ENCODE measurements at regions not wholly inside any gene's neighbourhood (a gene's known extent, or its start where the extent isn't known, plus 50 kb on each side); places are given as distances from the start of the nearest gene placed in this dataset.

GRCh38 chr1:185397183-185397582, 80.1 kb upstream of the IVNS1ABP start:
- TF ChIP-seq, protein P1, sequence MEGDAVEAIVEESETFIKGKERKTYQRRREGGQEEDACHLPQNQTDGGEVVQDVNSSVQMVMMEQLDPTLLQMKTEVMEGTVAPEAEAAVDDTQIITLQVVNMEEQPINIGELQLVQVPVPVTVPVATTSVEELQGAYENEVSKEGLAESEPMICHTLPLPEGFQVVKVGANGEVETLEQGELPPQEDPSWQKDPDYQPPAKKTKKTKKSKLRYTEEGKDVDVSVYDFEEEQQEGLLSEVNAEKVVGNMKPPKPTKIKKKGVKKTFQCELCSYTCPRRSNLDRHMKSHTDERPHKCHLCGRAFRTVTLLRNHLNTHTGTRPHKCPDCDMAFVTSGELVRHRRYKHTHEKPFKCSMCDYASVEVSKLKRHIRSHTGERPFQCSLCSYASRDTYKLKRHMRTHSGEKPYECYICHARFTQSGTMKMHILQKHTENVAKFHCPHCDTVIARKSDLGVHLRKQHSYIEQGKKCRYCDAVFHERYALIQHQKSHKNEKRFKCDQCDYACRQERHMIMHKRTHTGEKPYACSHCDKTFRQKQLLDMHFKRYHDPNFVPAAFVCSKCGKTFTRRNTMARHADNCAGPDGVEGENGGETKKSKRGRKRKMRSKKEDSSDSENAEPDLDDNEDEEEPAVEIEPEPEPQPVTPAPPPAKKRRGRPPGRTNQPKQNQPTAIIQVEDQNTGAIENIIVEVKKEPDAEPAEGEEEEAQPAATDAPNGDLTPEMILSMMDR (IDR thresholded peaks at IDR 0.05; ENCODE audit: low read depth, low read length, poor library complexity, severe bottlenecking): no peak
- TF ChIP-seq EZH2phosphoT487 (IDR thresholded peaks at IDR 0.05; ENCODE audit: borderline replicate concordance, low read length): no peak
